H1 (cell line): ENCODE measurements at regions not wholly inside any gene's neighbourhood (a gene's known extent, or its start where the extent isn't known, plus 50 kb on each side); places are given as distances from the start of the nearest gene placed in this dataset.

Source experiments
- CTCF ChIA-PET: fragments of 300-600 bp; sonication (Branson Sonifier 250); formaldehyde crosslinking; loops from one replicate; lab custom pipeline; 2021; ENCODE audit not compliant: partially characterized antibody; lab: Charles Lee
- POLR2A ChIA-PET: fragments of 300-600 bp; sonication (Branson Sonifier 250); formaldehyde crosslinking; loops from one replicate; lab custom pipeline; 2021; ENCODE audit warnings: inconsistent platforms; ENCODE audit not compliant: partially characterized antibody; lab: Charles Lee
- DNase-seq, 2 experiments: peaks; one replicate each; pipeline versions ENCODE4 v3.0.0 to v3.0.0-alpha.2; 2010 to 2022; ENCODE audit warnings: low spot score in 2 of 2, low read depth in 1 of 2, mixed read lengths in 1 of 2
- FAIRE-seq: peaks from 2 replicates; lab custom pipeline; 2011; peaks lifted over from hg19 to GRCh38; lab: Jason Lieb, UNC
- H2AFZ ChIP-seq: 2 replicates; pipeline ENCODE4 v1.8.1; 2012; ENCODE audit warnings: low read length, inconsistent platforms
- H2AK5ac ChIP-seq: 2 replicates; pipeline ENCODE4 v1.6.1; 2013; ENCODE audit warnings: low read depth, low read length
- H2BK120ac ChIP-seq: replicated peaks from 2 replicates; pipeline ENCODE3; 2013; ENCODE audit warnings: low read depth, low read length, inconsistent platforms
- H2BK12ac ChIP-seq: 2 replicates; pipeline ENCODE4 v1.6.1; 2013; ENCODE audit warnings: low read depth, low read length
- H2BK15ac ChIP-seq: 2 replicates; pipeline ENCODE4 v1.6.1; 2013; ENCODE audit warnings: low read length
- H2BK20ac ChIP-seq: 2 replicates; pipeline ENCODE4 v1.6.1; 2013; ENCODE audit warnings: low read length
- H2BK5ac ChIP-seq: 2 replicates; pipeline ENCODE4 v1.6.1; 2013; ENCODE audit warnings: low read depth, low read length
- H3K14ac ChIP-seq: 2 replicates; pipeline ENCODE4 v1.6.1; 2013; ENCODE audit warnings: inconsistent platforms; ENCODE audit not compliant: insufficient read length
- H3K18ac ChIP-seq: 2 replicates; pipeline ENCODE4 v1.6.1; 2013; ENCODE audit warnings: low read length; ENCODE audit errors: extremely low read depth
- H3K23ac ChIP-seq: 2 replicates; pipeline ENCODE4 v1.6.1; 2013; ENCODE audit warnings: inconsistent platforms; ENCODE audit not compliant: insufficient read length
- H3K23me2 ChIP-seq: 2 replicates; pipeline ENCODE4 v1.6.1; 2013; ENCODE audit warnings: low read depth, low read length
- H3K27ac ChIP-seq: 2 replicates; pipeline ENCODE4 v1.6.1; 2011; ENCODE audit warnings: low read depth, low read length, inconsistent platforms
- H3K27me3 ChIP-seq, 4 experiments: replicated peaks in 1 of 4; 1 replicate in 1 of 4; 2 replicates in 3 of 4; pipeline versions ENCODE4 v1.6.1 to v1.8.1; 2011 to 2013; ENCODE audit warnings: low read length in 3 of 4, mild to moderate bottlenecking in 3 of 4, inconsistent platforms in 2 of 4, mixed read lengths in 2 of 4, moderate library complexity in 1 of 4; ENCODE audit not compliant: control insufficient read depth in 3 of 4, insufficient read depth in 3 of 4; ENCODE audit errors: extremely low read depth in 1 of 4
- H3K36me3 ChIP-seq, 4 experiments: 2 replicates each; pipeline versions ENCODE4 v1.6.1 to v1.8.1; 2011 to 2013; ENCODE audit warnings: mild to moderate bottlenecking in 4 of 4, low read length in 3 of 4, moderate library complexity in 2 of 4, control low read depth in 1 of 4, inconsistent platforms in 1 of 4; ENCODE audit not compliant: insufficient read depth in 4 of 4, control insufficient read depth in 2 of 4
- H3K4ac ChIP-seq: replicated peaks from 2 replicates; pipeline ENCODE3; 2013; ENCODE audit warnings: low read length, low read depth, mixed read lengths, inconsistent platforms; ENCODE audit not compliant: insufficient read length
- H3K4me1 ChIP-seq, 4 experiments: replicated peaks in 1 of 4; 1 replicate in 1 of 4; 2 replicates in 3 of 4; pipeline versions ENCODE4 v1.6.1 to v1.8.1; 2011 to 2013; ENCODE audit warnings: low read length in 3 of 4, inconsistent platforms in 2 of 4, mixed read lengths in 1 of 4; ENCODE audit not compliant: insufficient read depth in 4 of 4, control insufficient read depth in 3 of 4
- H3K4me2 ChIP-seq, 2 experiments: 2 replicates each; pipeline versions ENCODE4 v1.6.1 to v1.8.1; 2011 to 2013; ENCODE audit warnings: low read depth in 2 of 2, low read length in 2 of 2, control low read depth in 1 of 2, inconsistent platforms in 1 of 2, mild to moderate bottlenecking in 1 of 2; ENCODE audit not compliant: insufficient read depth in 1 of 2
- H3K4me3 ChIP-seq, 4 experiments: fragments of 200-600, 300-600 bp in 1 of 4; sonication (generic), shearing (Covaris generic), sonication (Bioruptor Twin) in 1 of 4; 2 replicates each; pipeline versions ENCODE4 v1.5.1 to v1.8.1; 2011 to 2016; ENCODE audit warnings: low read length in 4 of 4, low read depth in 3 of 4, control low read depth in 2 of 4, inconsistent platforms in 2 of 4, mild to moderate bottlenecking in 2 of 4, mixed read lengths in 1 of 4, moderate library complexity in 1 of 4; ENCODE audit not compliant: insufficient read depth in 2 of 4; ENCODE audit errors: extremely low read depth in 1 of 4
- H3K56ac ChIP-seq: replicated peaks from 2 replicates; pipeline ENCODE3; 2013; ENCODE audit warnings: low read depth, mild to moderate bottlenecking, mixed read lengths, low read length, inconsistent platforms; ENCODE audit not compliant: insufficient read length
- H3K79me1 ChIP-seq: 2 replicates; pipeline ENCODE4 v1.6.1; 2013; ENCODE audit warnings: low read depth, low read length, control low read depth
- H3K79me2 ChIP-seq, 2 experiments: 2 replicates each; pipeline versions ENCODE4 v1.6.1 to v1.8.1; 2012 to 2013; ENCODE audit warnings: low read length in 2 of 2, mild to moderate bottlenecking in 2 of 2, inconsistent platforms in 1 of 2; ENCODE audit not compliant: insufficient read depth in 2 of 2, control insufficient read depth in 1 of 2
- H3K9ac ChIP-seq, 4 experiments: replicated peaks in 1 of 4; 1 replicate in 1 of 4; 2 replicates in 3 of 4; pipeline versions ENCODE4 v1.6.1 to v1.8.1; 2011 to 2013; ENCODE audit warnings: low read depth in 3 of 4, low read length in 3 of 4, control low read depth in 2 of 4, mild to moderate bottlenecking in 2 of 4, moderate library complexity in 2 of 4, inconsistent platforms in 1 of 4; ENCODE audit errors: extremely low read depth in 1 of 4
- H3K9me3 ChIP-seq, 2 experiments: 2 replicates each; pipeline versions ENCODE4 v1.6.1 to v1.8.1; 2012 to 2013; ENCODE audit warnings: mild to moderate bottlenecking in 2 of 2, moderate library complexity in 2 of 2, control low read depth in 1 of 2, inconsistent platforms in 1 of 2, low read depth in 1 of 2, low read length in 1 of 2, mixed read lengths in 1 of 2; ENCODE audit not compliant: insufficient read depth in 2 of 2
- H4K20me1 ChIP-seq, 2 experiments: replicated peaks in 1 of 2; 2 replicates each; pipeline versions ENCODE3 to v1.8.1; 2011 to 2013; ENCODE audit warnings: inconsistent platforms in 2 of 2, low read length in 2 of 2, mild to moderate bottlenecking in 1 of 2; ENCODE audit not compliant: insufficient read depth in 2 of 2, control insufficient read depth in 1 of 2
- H4K5ac ChIP-seq: 2 replicates; pipeline ENCODE4 v1.6.1; 2013; ENCODE audit warnings: low read length, low read depth, mixed read lengths, inconsistent platforms; ENCODE audit not compliant: insufficient read length
- H4K8ac ChIP-seq: 2 replicates; pipeline ENCODE4 v1.8.0; 2013; ENCODE audit warnings: mild to moderate bottlenecking, moderate library complexity, low read length, inconsistent platforms; ENCODE audit not compliant: insufficient read depth; ENCODE audit errors: extremely low read depth
- H4K91ac ChIP-seq: replicated peaks from 2 replicates; pipeline ENCODE3; 2013; ENCODE audit warnings: low read length, mixed read lengths, inconsistent platforms; ENCODE audit not compliant: insufficient read length
- BRCA1 ChIP-seq: IDR thresholded peaks from 2 replicates; pipeline ENCODE4 v1.6.1; 2012; ENCODE audit warnings: low read depth, low read length, improper control_type of control experiment
- JUND ChIP-seq: IDR thresholded peaks from 2 replicates; pipeline ENCODE4 v1.6.1; 2011; ENCODE audit warnings: mild to moderate bottlenecking, improper control_type of control experiment, low read length
- POLR2A ChIP-seq, 2 experiments: IDR thresholded peaks; 1 replicate in 1 of 2; 2 replicates in 1 of 2; pipeline ENCODE4 v1.6.1; 2011; ENCODE audit warnings: low read depth in 2 of 2, low read length in 2 of 2, mild to moderate bottlenecking in 2 of 2; ENCODE audit errors: control extremely low read depth in 1 of 2
- TEAD4 ChIP-seq: IDR thresholded peaks from 2 replicates; pipeline ENCODE4 v1.6.1; 2012; ENCODE audit warnings: low read depth, low read length, inconsistent platforms, mixed read lengths
- WGBS, 2 experiments: shearing (Covaris generic) in 1 of 2; methylation state at CpG; one replicate each; pipeline versions ENCODE4 v1.1.6 to v1.1.7; 2013 to 2015; ENCODE audit warnings: low lambda C conversion rate in 2 of 2, mixed read lengths in 2 of 2, inconsistent platforms in 1 of 2, low coverage in 1 of 2, missing lambda C conversion rate in 1 of 2; ENCODE audit not compliant: insufficient replicate concordance in 2 of 2, insufficient coverage in 1 of 2, insufficient read length in 1 of 2; ENCODE audit errors: extremely low coverage in 1 of 2, missing lambda C conversion rate in 1 of 2; 5-methylcytosine and 5-hydroxymethylcytosine counted together
- TF ChIP-seq, protein P1 (sequence below): IDR thresholded peaks from 2 replicates; pipeline ENCODE4 v1.6.1; 2011; ENCODE audit warnings: low read depth, mild to moderate bottlenecking, low read length; ENCODE audit not compliant: insufficient read depth

DNA sequence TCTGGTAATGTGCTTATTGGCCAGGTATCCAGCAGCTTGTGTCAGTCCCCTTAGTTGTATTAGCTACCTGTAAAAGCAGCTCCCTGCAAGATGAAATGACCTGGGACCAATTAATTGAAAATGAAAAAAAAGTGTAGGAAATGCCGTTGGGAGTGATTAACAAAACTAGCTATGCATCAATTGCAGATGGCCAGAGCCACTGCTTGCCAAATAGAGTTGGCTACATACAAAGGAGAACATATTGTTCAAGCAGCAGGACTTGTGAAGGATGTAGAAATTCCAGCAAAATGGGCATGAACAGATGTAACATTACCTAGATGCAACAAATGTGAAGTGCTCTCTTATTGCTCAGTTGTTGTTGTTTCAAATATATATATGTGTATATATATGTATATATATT, 300.5 kb downstream of the PCDH17 start (continued):
- TF ChIP-seq TEAD4: no peak
- no peak for TF ChIP-seq JUND

DNA sequence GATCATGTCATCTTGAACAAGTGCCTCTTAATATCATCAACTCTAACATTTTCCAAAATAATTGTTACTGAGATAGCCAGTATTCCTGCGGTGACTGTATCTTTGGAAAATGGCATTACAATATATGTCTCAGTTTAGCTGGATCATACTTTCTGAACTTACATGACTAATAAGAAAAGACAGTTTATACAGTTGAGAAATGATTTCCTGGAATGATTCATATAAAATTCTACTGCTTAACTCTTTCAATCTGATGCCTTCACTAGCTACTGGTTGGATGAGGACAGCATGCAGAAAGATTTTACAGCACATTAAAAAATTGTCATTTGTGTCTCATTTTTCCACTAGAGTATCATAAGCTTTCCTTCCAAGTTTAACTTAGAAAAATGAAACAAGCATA, 302.1 kb downstream of the PCDH17 start:
- Histone ChIP-seq H2BK12ac (no peak overlapping the region), H2BK5ac (no peak overlapping the region), H3K27me3 (no peaks in the 10 kb centered on the region), H2AFZ (no peak overlapping the region), H3K27ac (no peak overlapping the region), H3K9ac (no peak overlapping the region), H2AK5ac (no peak overlapping the region), H3K9me3 (no peaks in the 10 kb centered on the region), H3K18ac (no peak overlapping the region), H2BK15ac (no peak overlapping the region), H3K4me2 (no peak overlapping the region), H2BK20ac (no peak overlapping the region), H3K14ac (no peak overlapping the region), H3K4ac (no peak overlapping the region), H3K23ac (no peak overlapping the region), H4K8ac (no peak overlapping the region), H3K79me2 (no peaks in the 10 kb centered on the region), H3K4me1 (no peaks in the 10 kb centered on the region), H4K91ac (no peak overlapping the region), H3K4me3 (no peak overlapping the region), H3K36me3 (no peaks in the 10 kb centered on the region), H4K20me1 (no peaks in the 10 kb centered on the region), H3K23me2 (no peaks in the 10 kb centered on the region), H3K56ac (no peak overlapping the region), H2BK120ac (no peak overlapping the region), H4K5ac (no peak overlapping the region), H3K79me1 (no peaks in the 10 kb centered on the region)
- CTCF ChIA-PET: no interaction called here
- FAIRE-seq (no peak), DNase-seq (no peak)
- TF ChIP-seq BRCA1 (no peak), POLR2A (IDR thresholded peaks at IDR 0.05; ENCODE audit: control extremely low read depth in 1 of 2, low read depth in 2 of 2, low read length in 2 of 2) (no peak)
- TF ChIP-seq, protein P1, sequence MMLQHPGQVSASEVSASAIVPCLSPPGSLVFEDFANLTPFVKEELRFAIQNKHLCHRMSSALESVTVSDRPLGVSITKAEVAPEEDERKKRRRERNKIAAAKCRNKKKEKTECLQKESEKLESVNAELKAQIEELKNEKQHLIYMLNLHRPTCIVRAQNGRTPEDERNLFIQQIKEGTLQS: no peak
- WGBS, 2 experiments: 89% methylated on average over 1 of the region's 1 CpG; no CpG with 5 or more reads in 1 of the 2 experiments
- POLR2A ChIA-PET: no interaction called here
